ENCODE measurements at regions not wholly inside any gene's neighbourhood (a gene's known extent, or its start where the extent isn't known, plus 50 kb on each side); places are given as distances from the start of the nearest gene placed in this dataset.
"Not testable (repeated sequence)": the region's sequence is repeated elsewhere in the genome, so short reads cannot be mapped to it uniquely, and the experiment has no call there.

DNA sequence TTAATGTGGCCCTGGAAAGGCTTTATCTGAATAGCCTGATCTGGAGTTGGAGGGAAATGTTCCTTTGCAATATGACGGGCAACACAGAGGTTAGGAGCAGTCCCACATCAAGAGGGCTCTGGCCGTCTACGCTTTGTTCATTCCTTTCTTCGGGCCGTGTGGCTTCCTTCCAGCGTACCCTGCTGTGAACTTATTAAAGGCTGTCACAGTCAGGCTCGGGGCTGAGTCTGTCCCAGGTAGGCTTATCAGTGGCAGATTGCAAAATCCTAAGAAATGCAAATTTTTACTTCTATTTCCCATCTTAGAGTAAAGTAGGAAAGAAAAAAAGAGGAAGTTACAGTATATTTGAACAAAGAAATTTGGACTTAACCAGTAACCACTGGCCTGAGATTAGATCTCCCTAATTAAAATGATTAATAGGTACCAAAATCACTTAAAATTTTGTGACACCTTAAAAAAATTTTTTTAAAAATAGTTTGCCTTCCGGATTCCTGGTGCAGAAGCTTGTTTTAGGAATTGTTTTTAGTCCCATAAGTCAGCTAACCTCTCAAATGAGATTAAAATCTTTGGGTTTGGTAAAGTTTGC, 453.1 kb upstream of the MKI67 start:
- Histone ChIP-seq H3K36me3 (ENCODE audit: insufficient read depth, low read length) (no peaks in the 10 kb centered on the region), H3K9me3 (ENCODE audit: insufficient read depth, low read depth, low read length) (no peaks in the 10 kb centered on the region), H3K27ac (ENCODE audit: low read depth, low read length) (no peak overlapping the region), H3K9ac (ENCODE audit: low read depth, low read length) (0 out of 2 replicates have a peak overlapping the region, but pooled peaks have one; percentile 9), H3K4me1 (ENCODE audit: insufficient read depth, low read length) (peaks cover 39% of the 10 kb centered on the region), H3K4me3 (ENCODE audit: low read length) (no peak overlapping the region), H3K27me3 (ENCODE audit: insufficient read depth, low read length) (no peaks in the 10 kb centered on the region)
- whole genome bisulfite sequencing = 26% methylated on average over 7 of the region's 8 CpGs

DNA sequence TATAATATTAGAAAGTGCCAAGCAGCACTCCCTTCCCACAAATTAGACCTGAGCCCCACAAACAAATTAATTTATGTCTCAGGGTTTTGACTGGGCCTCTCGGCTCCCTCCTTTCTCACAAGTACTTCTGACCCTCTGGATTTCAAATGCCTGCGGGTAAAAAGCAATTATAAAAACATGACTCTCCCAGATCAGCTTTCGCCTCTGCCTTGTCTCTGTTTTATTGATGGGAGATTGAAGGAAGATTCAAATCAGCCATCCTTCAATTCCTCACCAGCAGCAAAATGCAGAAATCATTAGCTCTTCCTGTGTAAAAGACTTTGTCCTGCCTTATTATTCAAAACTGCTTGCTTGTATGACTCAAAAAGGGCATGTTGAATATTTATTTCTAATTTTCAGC, 453.7 kb upstream of the MKI67 start:
- H3K9ac ChIP-seq (ENCODE audit: low read depth, low read length) = 0 out of 2 replicates have a peak overlapping the region, but pooled peaks have one; percentile 9
- 47% methylated on average over 2 of the region's 3 CpGs for WGBS

DNA sequence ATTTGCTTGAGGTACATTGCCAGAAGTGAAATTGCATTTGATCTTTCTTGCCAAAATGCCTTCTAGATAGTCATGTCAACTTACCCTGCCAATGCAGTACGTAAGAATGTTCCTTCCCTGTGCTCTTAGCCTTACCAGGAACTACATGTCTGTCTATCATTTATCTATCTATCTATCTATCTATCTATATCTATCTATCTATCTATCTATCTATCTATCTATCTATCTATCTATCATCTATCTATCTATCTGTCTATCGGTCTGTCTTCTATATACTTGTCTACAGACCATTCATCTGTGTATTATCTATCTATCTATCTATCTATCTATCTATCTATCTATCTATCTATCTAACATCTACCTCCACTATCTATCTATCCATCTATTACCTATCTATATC, 456.9 kb upstream of the MKI67 start:
- H3K27ac ChIP-seq (ENCODE audit: low read depth, low read length) = not testable (repeated sequence)

More for the DNA sequence above, 453.7 kb upstream of the MKI67 start:
- Histone ChIP-seq H3K4me1 (ENCODE audit: insufficient read depth, low read length) (peaks cover 35% of the 10 kb centered on the region), H3K27me3 (ENCODE audit: insufficient read depth, low read length) (no peaks in the 10 kb centered on the region), H3K27ac (ENCODE audit: low read depth, low read length) (no peak overlapping the region; the same call in 1 of the 2 replicates), H3K4me3 (ENCODE audit: low read length) (no peak overlapping the region), H3K36me3 (ENCODE audit: insufficient read depth, low read length) (no peaks in the 10 kb centered on the region), H3K9me3 (ENCODE audit: insufficient read depth, low read depth, low read length) (no peaks in the 10 kb centered on the region)

DNA sequence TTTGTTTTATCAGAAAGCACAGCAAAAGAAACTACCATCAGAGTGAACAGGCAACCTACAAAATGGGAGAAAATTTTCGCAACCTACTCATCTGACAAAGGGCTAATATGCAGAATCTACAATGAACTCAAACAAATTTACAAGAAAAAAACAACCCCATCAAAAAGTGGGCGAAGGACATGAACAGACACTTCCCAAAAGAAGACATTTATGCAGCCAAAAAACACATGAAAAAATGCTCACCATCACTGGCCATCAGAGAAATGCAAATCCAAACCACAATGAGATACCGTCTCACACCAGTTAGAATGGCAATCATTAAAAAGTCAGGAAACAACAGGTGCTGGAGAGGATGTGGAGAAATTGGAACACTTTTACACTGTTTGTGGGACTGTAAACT, 460.4 kb upstream of the MKI67 start:
- not testable (repeated sequence) for H3K36me3 ChIP-seq (ENCODE audit: insufficient read depth, low read length); H3K9me3 ChIP-seq (ENCODE audit: insufficient read depth, low read depth, low read length); H3K4me3 ChIP-seq (ENCODE audit: low read length); H3K27me3 ChIP-seq (ENCODE audit: insufficient read depth, low read length); H3K9ac ChIP-seq (ENCODE audit: low read depth, low read length); H3K27ac ChIP-seq (ENCODE audit: low read depth, low read length); H3K4me1 ChIP-seq (ENCODE audit: insufficient read depth, low read length)
- 100% methylated on average over 1 of the region's 3 CpGs for WGBS

More for the DNA sequence above, 456.9 kb upstream of the MKI67 start:
- H3K9ac ChIP-seq (ENCODE audit: low read depth, low read length); H3K27me3 ChIP-seq (ENCODE audit: insufficient read depth, low read length); H3K36me3 ChIP-seq (ENCODE audit: insufficient read depth, low read length); H3K4me3 ChIP-seq (ENCODE audit: low read length); H3K9me3 ChIP-seq (ENCODE audit: insufficient read depth, low read depth, low read length): not testable (repeated sequence)
- WGBS = over 99% methylated on average over 2 of the region's 2 CpGs
- peaks cover 20% of the 10 kb centered on the region for H3K4me1 ChIP-seq (ENCODE audit: insufficient read depth, low read length)

DNA sequence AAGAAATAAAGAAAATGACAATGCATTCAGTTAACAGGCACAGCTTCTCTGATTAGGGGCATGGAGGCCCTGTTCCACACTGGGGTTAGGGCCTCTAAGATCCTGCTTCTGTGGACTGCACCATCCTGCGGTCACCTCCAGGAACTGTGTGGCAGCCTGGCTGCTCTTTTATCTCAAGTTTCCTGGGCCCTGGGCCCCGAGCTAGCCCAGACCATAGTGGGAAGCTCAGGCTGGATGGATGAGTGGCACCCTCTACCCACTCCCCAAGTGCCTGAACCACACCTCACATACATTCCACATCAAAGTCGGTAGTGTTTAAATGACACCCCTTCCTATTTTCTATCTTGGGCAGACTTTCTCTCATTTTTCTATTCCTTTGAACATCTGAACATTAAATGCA, 461.5 kb upstream of the MKI67 start:
- Histone ChIP-seq H3K4me1 (ENCODE audit: insufficient read depth, low read length) (no peaks in the 10 kb centered on the region), H3K9me3 (ENCODE audit: insufficient read depth, low read depth, low read length) (0 out of 2 replicates have a peak, but pooled peaks cover 8% of the 10 kb centered on the region), H3K27me3 (ENCODE audit: insufficient read depth, low read length) (no peaks in the 10 kb centered on the region), H3K36me3 (ENCODE audit: insufficient read depth, low read length) (no peaks in the 10 kb centered on the region), H3K4me3 (ENCODE audit: low read length) (no peak overlapping the region), H3K9ac (ENCODE audit: low read depth, low read length) (no peak overlapping the region), H3K27ac (ENCODE audit: low read depth, low read length) (no peak overlapping the region)
- WGBS = 90% methylated on average over 3 of the region's 3 CpGs

DNA sequence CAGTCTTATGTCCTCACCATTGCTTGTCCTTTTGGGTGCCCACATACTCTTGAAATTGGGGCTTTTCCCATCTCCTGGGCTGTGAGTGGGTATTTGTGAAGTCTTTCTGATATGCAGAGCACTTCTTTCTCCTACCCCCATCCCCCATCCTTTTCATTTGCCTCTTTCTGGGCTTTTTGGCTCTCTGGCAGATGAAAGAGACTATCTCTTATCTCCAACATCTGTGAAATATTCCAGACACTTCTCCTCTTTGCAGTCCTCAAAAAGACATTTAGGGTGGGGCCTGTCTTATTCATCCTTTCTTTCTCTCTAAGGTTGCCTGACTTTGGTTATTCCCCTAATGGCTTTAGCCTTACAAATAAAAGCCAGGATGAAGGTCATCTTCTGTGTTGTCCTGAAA, 462.2 kb upstream of the MKI67 start:
- H3K36me3 ChIP-seq (ENCODE audit: insufficient read depth, low read length) = no peaks in the 10 kb centered on the region
- H3K27ac ChIP-seq (ENCODE audit: low read depth, low read length) = no peak overlapping the region
- H3K4me3 ChIP-seq (ENCODE audit: low read length) = no peak overlapping the region
- 0 out of 2 replicates have a peak, but pooled peaks cover 8% of the 10 kb centered on the region for H3K9me3 ChIP-seq (ENCODE audit: insufficient read depth, low read depth, low read length)
- no peaks in the 10 kb centered on the region for H3K27me3 ChIP-seq (ENCODE audit: insufficient read depth, low read length)
- H3K9ac ChIP-seq (ENCODE audit: low read depth, low read length) = no peak overlapping the region
- no peaks in the 10 kb centered on the region for H3K4me1 ChIP-seq (ENCODE audit: insufficient read depth, low read length)

DNA sequence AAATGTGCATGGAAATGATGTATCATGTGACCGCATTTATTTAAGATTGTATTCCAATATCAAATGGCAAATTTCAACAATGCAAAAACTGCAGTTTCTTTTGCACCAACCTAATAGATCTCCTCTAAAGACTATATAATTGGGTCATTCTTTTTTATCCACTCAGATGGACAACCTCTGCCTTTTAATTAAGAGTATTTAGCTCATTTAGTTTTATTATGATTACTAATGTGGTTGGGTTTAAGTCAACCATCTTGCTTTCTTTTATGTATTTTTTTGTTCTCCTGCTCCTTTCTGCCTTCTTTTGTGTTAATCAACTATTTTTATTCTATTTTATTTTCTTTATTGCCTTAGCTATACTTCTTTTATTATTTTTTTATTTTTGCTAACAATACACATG, 468.5 kb upstream of the MKI67 start:
- Histone ChIP-seq H3K4me3 (ENCODE audit: low read length) (no peak overlapping the region), H3K27me3 (ENCODE audit: insufficient read depth, low read length) (no peaks in the 10 kb centered on the region), H3K27ac (ENCODE audit: low read depth, low read length) (no peak overlapping the region), H3K4me1 (ENCODE audit: insufficient read depth, low read length) (no peaks in the 10 kb centered on the region), H3K9me3 (ENCODE audit: insufficient read depth, low read depth, low read length) (no peaks in the 10 kb centered on the region), H3K9ac (ENCODE audit: low read depth, low read length) (no peak overlapping the region), H3K36me3 (ENCODE audit: insufficient read depth, low read length) (no peaks in the 10 kb centered on the region)
- 100% methylated on average over 1 of the region's 1 CpG for WGBS

DNA sequence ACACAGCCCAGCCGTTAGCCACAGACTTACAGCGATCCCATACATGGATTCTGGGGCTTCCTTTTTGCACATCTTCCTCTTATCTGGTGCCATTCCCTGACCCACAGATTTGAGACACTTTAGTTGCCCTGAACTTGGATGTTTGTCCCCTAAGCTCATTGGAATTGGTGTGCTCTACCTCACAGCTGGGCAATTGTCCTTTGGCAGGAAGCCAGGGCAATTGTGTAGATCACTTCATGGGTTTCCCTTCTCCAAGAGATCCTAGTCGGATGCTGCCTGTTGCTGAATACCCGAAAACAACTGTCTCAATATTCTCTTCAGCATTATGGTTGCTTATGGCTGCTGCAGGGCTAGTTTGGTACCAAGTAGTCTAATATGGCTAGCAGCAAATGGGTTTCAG, 470.7 kb upstream of the MKI67 start:
- no peaks in the 10 kb centered on the region for H3K4me1 ChIP-seq (ENCODE audit: insufficient read depth, low read length)
- WGBS = 95% methylated on average over 4 of the region's 4 CpGs
- no peaks in the 10 kb centered on the region for H3K36me3 ChIP-seq (ENCODE audit: insufficient read depth, low read length)
- H3K9me3 ChIP-seq (ENCODE audit: insufficient read depth, low read depth, low read length) = no peaks in the 10 kb centered on the region
- H3K9ac ChIP-seq (ENCODE audit: low read depth, low read length) = no peak overlapping the region
- no peak overlapping the region for H3K4me3 ChIP-seq (ENCODE audit: low read length)
- no peaks in the 10 kb centered on the region for H3K27me3 ChIP-seq (ENCODE audit: insufficient read depth, low read length)
- H3K27ac ChIP-seq (ENCODE audit: low read depth, low read length) = no peak overlapping the region

DNA sequence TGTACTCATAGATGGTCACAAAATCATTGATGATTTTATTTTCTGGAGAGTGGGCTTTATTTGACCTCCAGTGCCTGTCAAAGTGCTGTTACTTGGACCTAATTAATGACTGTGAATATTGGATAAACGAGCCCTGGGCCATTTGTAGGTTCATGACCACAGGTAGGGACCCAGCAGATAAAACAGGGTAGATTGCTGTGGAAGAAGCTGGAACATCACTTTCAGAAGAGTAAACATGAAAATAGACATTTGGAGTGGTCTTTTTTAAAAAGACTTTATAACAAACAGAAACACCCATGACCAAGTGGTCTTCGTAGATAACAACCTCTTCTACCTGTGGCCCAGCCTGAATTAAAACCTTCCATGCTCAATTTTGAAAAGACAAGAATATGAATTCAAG, 472.8 kb upstream of the MKI67 start:
- Histone ChIP-seq H3K9me3 (ENCODE audit: insufficient read depth, low read depth, low read length) (no peaks in the 10 kb centered on the region), H3K36me3 (ENCODE audit: insufficient read depth, low read length) (no peaks in the 10 kb centered on the region), H3K9ac (ENCODE audit: low read depth, low read length) (no peak overlapping the region), H3K4me3 (ENCODE audit: low read length) (no peak overlapping the region), H3K4me1 (ENCODE audit: insufficient read depth, low read length) (no peaks in the 10 kb centered on the region), H3K27me3 (ENCODE audit: insufficient read depth, low read length) (no peaks in the 10 kb centered on the region), H3K27ac (ENCODE audit: low read depth, low read length) (no peak overlapping the region)
- WGBS = over 99% methylated on average over 2 of the region's 2 CpGs

DNA sequence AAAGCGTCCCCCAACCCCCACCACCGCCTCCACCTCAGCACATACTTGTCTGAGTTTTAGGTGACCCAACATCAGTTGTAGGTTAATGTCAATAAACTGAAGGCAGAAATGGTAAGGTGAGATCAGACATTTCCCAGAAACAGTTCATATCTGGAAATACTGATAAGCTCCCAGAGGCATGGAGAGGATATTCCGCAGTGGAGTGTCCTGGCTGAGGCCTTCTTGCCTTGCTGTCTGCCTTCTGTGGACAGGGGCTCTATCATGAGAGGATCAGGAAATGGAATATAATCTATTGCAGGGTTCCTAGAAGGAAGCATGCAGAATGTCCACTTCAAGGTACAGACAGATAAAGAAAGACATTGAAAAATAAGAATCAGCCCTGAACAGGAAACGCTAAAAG, 473.3 kb upstream of the MKI67 start:
- Histone ChIP-seq H3K27me3 (ENCODE audit: insufficient read depth, low read length) (no peaks in the 10 kb centered on the region), H3K27ac (ENCODE audit: low read depth, low read length) (no peak overlapping the region), H3K4me3 (ENCODE audit: low read length) (no peak overlapping the region), H3K36me3 (ENCODE audit: insufficient read depth, low read length) (no peaks in the 10 kb centered on the region), H3K9me3 (ENCODE audit: insufficient read depth, low read depth, low read length) (no peaks in the 10 kb centered on the region), H3K4me1 (ENCODE audit: insufficient read depth, low read length) (no peaks in the 10 kb centered on the region), H3K9ac (ENCODE audit: low read depth, low read length) (no peak overlapping the region)
- WGBS = 90% methylated on average over 2 of the region's 4 CpGs

DNA sequence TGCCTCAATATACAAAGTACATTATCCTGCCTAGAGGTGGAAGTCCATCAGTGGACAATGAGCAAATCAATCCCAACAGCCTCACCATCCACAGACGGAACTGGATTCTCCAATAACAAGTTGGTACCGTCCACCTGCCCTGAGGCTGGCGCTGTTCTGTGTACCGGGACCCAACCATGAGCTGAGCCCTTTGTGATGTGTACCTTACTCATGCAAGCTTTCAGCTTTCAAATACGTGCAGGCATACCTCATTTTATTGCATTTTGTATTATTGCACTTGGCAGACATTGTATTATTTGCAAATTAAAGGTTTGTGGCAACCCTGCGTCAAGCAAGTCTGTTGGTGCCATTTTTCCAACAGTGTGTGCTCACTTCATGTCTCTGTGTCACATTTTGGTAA, 476.0 kb upstream of the MKI67 start:
- Histone ChIP-seq H3K36me3 (ENCODE audit: insufficient read depth, low read length) (no peaks in the 10 kb centered on the region), H3K4me1 (ENCODE audit: insufficient read depth, low read length) (no peaks in the 10 kb centered on the region), H3K4me3 (ENCODE audit: low read length) (no peak overlapping the region), H3K27ac (ENCODE audit: low read depth, low read length) (no peak overlapping the region), H3K9ac (ENCODE audit: low read depth, low read length) (no peak overlapping the region), H3K27me3 (ENCODE audit: insufficient read depth, low read length) (no peaks in the 10 kb centered on the region), H3K9me3 (ENCODE audit: insufficient read depth, low read depth, low read length) (no peaks in the 10 kb centered on the region)
- WGBS = 98% methylated on average over 6 of the region's 6 CpGs

DNA sequence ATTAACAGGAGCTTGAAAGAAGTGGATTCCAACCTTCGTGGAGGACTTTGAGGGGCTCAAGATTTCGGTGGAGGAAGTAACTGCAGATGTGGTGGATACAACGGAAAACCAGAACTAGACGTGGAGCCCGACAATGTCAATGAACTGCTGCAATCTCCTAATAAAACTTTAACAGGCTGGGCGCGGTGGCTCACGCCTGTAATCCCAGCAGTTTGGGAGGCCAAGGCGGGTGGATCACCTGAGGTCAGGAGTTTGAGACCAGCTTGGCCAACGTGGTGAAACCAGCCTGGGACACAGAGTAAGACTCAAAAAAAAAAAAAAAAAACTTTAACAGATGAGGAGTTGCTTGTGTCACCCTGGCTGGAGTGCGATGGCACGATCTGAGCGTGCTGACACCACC, 477.8 kb upstream of the MKI67 start:
- no peaks in the 10 kb centered on the region for H3K4me1 ChIP-seq (ENCODE audit: insufficient read depth, low read length)
- H3K36me3 ChIP-seq (ENCODE audit: insufficient read depth, low read length) = no peaks in the 10 kb centered on the region
- no peak overlapping the region for H3K9ac ChIP-seq (ENCODE audit: low read depth, low read length)
- WGBS = 96% methylated on average over 13 of the region's 13 CpGs
- H3K27me3 ChIP-seq (ENCODE audit: insufficient read depth, low read length) = no peaks in the 10 kb centered on the region
- H3K9me3 ChIP-seq (ENCODE audit: insufficient read depth, low read depth, low read length) = no peaks in the 10 kb centered on the region
- H3K27ac ChIP-seq (ENCODE audit: low read depth, low read length) = no peak overlapping the region
- H3K4me3 ChIP-seq (ENCODE audit: low read length) = no peak overlapping the region
